ENCODE measurements at regions not wholly inside any gene's neighbourhood (a gene's known extent, or its start where the extent isn't known, plus 50 kb on each side); places are given as distances from the start of the nearest gene placed in this dataset.

- TF ChIP-seq CTCF (IDR thresholded peaks at IDR 0.05): no peak
- Mint-ChIP-seq H3K27ac (no peak overlapping the region), H3K36me3 (ENCODE audit: low read depth) (no peaks in the 10 kb centered on the region), H3K9me3 (peaks cover 26% of the 10 kb centered on the region), H3K4me1 (no peaks in the 10 kb centered on the region), H3K4me3 (no peak overlapping the region), H3K27me3 (ENCODE audit: low read depth, poor library complexity) (peaks cover 6% of the 10 kb centered on the region)
- no peak for DNase-seq
These were observed 174.2 kb downstream of the MID1IP1 start for GRCh38 chrX:38975368-38975942.

- peaks cover 12% of the 10 kb centered on the region for H3K27me3 Mint-ChIP-seq (ENCODE audit: low read depth, poor library complexity)
- H3K36me3 Mint-ChIP-seq (ENCODE audit: low read depth): no peaks in the 10 kb centered on the region
- no peak for TF ChIP-seq CTCF (IDR thresholded peaks at IDR 0.05)
- H3K9me3 Mint-ChIP-seq: peaks cover 46% of the 10 kb centered on the region
- no peak for DNase-seq
- H3K4me1 Mint-ChIP-seq: peaks cover 32% of the 10 kb centered on the region
- no peak overlapping the region for H3K27ac Mint-ChIP-seq
- no peak overlapping the region for H3K4me3 Mint-ChIP-seq
These were observed 181.1 kb downstream of the MID1IP1 start for GRCh38 chrX:38982370-38982769.

GRCh38 chrX:38982843-38983242 is 181.6 kb downstream of the MID1IP1 start:
- no peaks in the 10 kb centered on the region for H3K36me3 Mint-ChIP-seq (ENCODE audit: low read depth)
- H3K9me3 Mint-ChIP-seq: peaks cover 46% of the 10 kb centered on the region
- H3K4me3 Mint-ChIP-seq: no peak overlapping the region
- H3K4me1 Mint-ChIP-seq: peaks cover 35% of the 10 kb centered on the region
- no peak overlapping the region for H3K27ac Mint-ChIP-seq
- no peak for TF ChIP-seq CTCF (IDR thresholded peaks at IDR 0.05)
- peaks cover 12% of the 10 kb centered on the region for H3K27me3 Mint-ChIP-seq (ENCODE audit: low read depth, poor library complexity)
- DNase-seq: no peak

GRCh38 chrX:38985375-38985774 is 184.1 kb downstream of the MID1IP1 start:
- no peak for DNase-seq
- Mint-ChIP-seq H3K4me3 (no peak overlapping the region), H3K9me3 (peaks cover 45% of the 10 kb centered on the region), H3K36me3 (ENCODE audit: low read depth) (no peaks in the 10 kb centered on the region), H3K27ac (no peak overlapping the region), H3K4me1 (peaks cover 35% of the 10 kb centered on the region), H3K27me3 (ENCODE audit: low read depth, poor library complexity) (peaks cover 9% of the 10 kb centered on the region)
- no peak for TF ChIP-seq CTCF (IDR thresholded peaks at IDR 0.05)

GRCh38 chrX:38985945-38986344 is 184.7 kb downstream of the MID1IP1 start:
- no peak overlapping the region for H3K27ac Mint-ChIP-seq
- peaks cover 35% of the 10 kb centered on the region for H3K4me1 Mint-ChIP-seq
- no peak for DNase-seq
- TF ChIP-seq CTCF (IDR thresholded peaks at IDR 0.05): no peak
- no peak overlapping the region for H3K4me3 Mint-ChIP-seq
- peaks cover 9% of the 10 kb centered on the region for H3K27me3 Mint-ChIP-seq (ENCODE audit: low read depth, poor library complexity)
- H3K9me3 Mint-ChIP-seq: peaks cover 41% of the 10 kb centered on the region
- H3K36me3 Mint-ChIP-seq (ENCODE audit: low read depth): no peaks in the 10 kb centered on the region

GRCh38 chrX:38986586-38986985 is 185.3 kb downstream of the MID1IP1 start:
- DNase-seq: no peak
- H3K27ac Mint-ChIP-seq: peak overlapping the region; percentile 47
- H3K27me3 Mint-ChIP-seq (ENCODE audit: low read depth, poor library complexity): peaks cover 9% of the 10 kb centered on the region
- no peaks in the 10 kb centered on the region for H3K36me3 Mint-ChIP-seq (ENCODE audit: low read depth)
- TF ChIP-seq CTCF (IDR thresholded peaks at IDR 0.05): no peak
- H3K4me3 Mint-ChIP-seq: no peak overlapping the region
- peaks cover 35% of the 10 kb centered on the region for H3K4me1 Mint-ChIP-seq
- H3K9me3 Mint-ChIP-seq: peaks cover 35% of the 10 kb centered on the region

All from nephron progenitor cell (in vitro differentiated cells).